DND-41 (cell line): ENCODE measurements at regions not wholly inside any gene's neighbourhood (a gene's known extent, or its start where the extent isn't known, plus 50 kb on each side); places are given as distances from the start of the nearest gene placed in this dataset.

Experiments
- ATAC-seq: fragments of 200-7000 bp; cut with Tn5 transposase; 3 replicates; pipeline ENCODE4 v1.9.1; 2021; ENCODE audit warnings: low read depth; ENCODE audit not compliant: insufficient read depth
- DNase-seq: peaks from one replicate; pipeline ENCODE4 v3.0.0-alpha.2; 2020
- H2AFZ ChIP-seq: 2 replicates; pipeline ENCODE4 v1.6.0; 2012; ENCODE audit warnings: low read depth, low read length
- H3K27ac ChIP-seq: 2 replicates; pipeline ENCODE4 v1.5.1; 2012; ENCODE audit warnings: low read length, inconsistent platforms
- H3K27me3 ChIP-seq: fragments of 200-600 bp; sonication (generic); 2 replicates; pipeline ENCODE4 v1.6.0; 2012; ENCODE audit warnings: low read length, mild to moderate bottlenecking, inconsistent platforms; ENCODE audit not compliant: insufficient read depth, poor library complexity
- H3K36me3 ChIP-seq: 2 replicates; pipeline ENCODE4 v1.5.1; 2012; ENCODE audit warnings: low read length, inconsistent platforms; ENCODE audit not compliant: insufficient read depth
- H3K4me1 ChIP-seq: 2 replicates; pipeline ENCODE4 v1.5.1; 2012; ENCODE audit warnings: mild to moderate bottlenecking, low read length; ENCODE audit not compliant: insufficient read depth
- H3K4me2 ChIP-seq: 2 replicates; pipeline ENCODE4 v1.6.0; 2012; ENCODE audit warnings: mild to moderate bottlenecking, moderate library complexity, low read length, inconsistent platforms; ENCODE audit not compliant: insufficient read depth
- H3K4me3 ChIP-seq, 2 experiments: fragments of 200-600 bp in 1 of 2; shearing (Covaris generic) in 1 of 2; 2 replicates each; pipeline ENCODE4 v1.5.1; 2012 to 2016; ENCODE audit warnings: inconsistent platforms in 2 of 2, low read length in 2 of 2, mild to moderate bottlenecking in 2 of 2, low read depth in 1 of 2, moderate library complexity in 1 of 2
- H3K79me2 ChIP-seq: 2 replicates; pipeline ENCODE4 v1.6.0; 2012; ENCODE audit warnings: low read length, inconsistent platforms; ENCODE audit not compliant: insufficient read depth
- H3K9ac ChIP-seq: 2 replicates; pipeline ENCODE4 v1.6.0; 2012; ENCODE audit warnings: low read depth, mild to moderate bottlenecking, inconsistent platforms, low read length, moderate library complexity
- H3K9me3 ChIP-seq: 2 replicates; pipeline ENCODE4 v1.5.1; 2012; ENCODE audit warnings: low read length, moderate library complexity, mild to moderate bottlenecking, inconsistent platforms; ENCODE audit not compliant: insufficient read depth, severe bottlenecking
- H4K20me1 ChIP-seq: 2 replicates; pipeline ENCODE4 v1.6.0; 2012; ENCODE audit warnings: low read length; ENCODE audit not compliant: insufficient read depth
- CTCF ChIP-seq: IDR thresholded peaks from 2 replicates; pipeline ENCODE4 v1.5.1; 2012; ENCODE audit warnings: borderline replicate concordance, low read length, moderate library complexity, mild to moderate bottlenecking; ENCODE audit not compliant: poor library complexity, severe bottlenecking; ENCODE audit errors: extremely low read depth
- EZH2 ChIP-seq: IDR thresholded peaks from 3 replicates; pipeline ENCODE4 v1.6.1; 2012; ENCODE audit warnings: borderline replicate concordance, low read depth, mild to moderate bottlenecking, moderate library complexity, low read length, inconsistent platforms; ENCODE audit not compliant: severe bottlenecking

DNA sequence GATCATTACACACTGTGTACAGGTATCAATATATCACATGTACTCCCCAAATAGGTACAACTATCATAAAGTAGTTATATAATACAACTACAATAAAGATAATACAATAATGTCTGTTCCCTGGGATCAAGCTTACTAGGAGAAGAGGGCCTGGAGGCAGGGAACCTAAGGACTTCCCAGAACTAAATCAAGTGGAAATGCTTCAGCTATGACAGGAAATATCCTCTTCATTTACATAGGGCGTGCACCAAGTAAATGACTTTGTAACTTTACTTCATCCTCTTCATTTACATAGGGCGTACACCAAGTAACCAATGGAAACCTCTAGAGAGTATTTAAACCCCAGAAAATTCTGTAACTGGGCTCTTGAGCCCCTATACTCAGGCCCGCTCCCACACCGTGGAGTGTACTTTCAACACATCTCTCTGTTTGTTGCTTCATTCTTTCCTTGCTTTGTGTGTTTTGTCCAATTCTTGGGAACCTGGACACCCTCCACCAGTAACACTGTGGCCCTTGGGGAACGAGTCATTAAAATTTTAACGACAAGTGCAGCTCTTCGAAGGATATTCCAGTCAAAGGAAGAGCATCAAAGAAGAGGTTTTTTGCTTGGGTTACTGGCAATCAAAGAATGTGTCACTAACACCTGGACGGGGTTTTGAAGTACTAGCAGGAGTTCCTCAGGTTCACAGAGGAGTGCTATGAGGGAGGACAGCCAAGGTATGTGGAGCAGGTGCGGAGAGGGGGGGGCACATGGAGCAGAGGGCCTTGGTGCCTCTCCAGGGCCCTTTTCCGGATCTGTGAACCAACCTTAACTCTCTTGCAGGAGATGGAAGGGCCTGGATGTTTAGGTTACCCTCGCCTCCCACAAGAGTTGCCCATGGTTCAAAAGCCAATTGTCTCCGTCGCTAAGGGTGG is 106.6 kb upstream of the DAP start:
- Histone ChIP-seq H3K9me3 (no peaks in the 10 kb centered on the region), H4K20me1 (no peaks in the 10 kb centered on the region), H3K27me3 (peaks cover 3% of the 10 kb centered on the region), H3K4me2 (no peak overlapping the region), H3K79me2 (no peaks in the 10 kb centered on the region), H3K27ac (no peak overlapping the region), H3K4me3 (no peak overlapping the region), H3K4me1 (no peaks in the 10 kb centered on the region), H2AFZ (no peak overlapping the region), H3K9ac (no peak overlapping the region), H3K36me3 (no peaks in the 10 kb centered on the region)
- no peak for ATAC-seq
- DNase-seq, result no peak
- TF ChIP-seq CTCF (no peak), EZH2 (no peak)

DNA sequence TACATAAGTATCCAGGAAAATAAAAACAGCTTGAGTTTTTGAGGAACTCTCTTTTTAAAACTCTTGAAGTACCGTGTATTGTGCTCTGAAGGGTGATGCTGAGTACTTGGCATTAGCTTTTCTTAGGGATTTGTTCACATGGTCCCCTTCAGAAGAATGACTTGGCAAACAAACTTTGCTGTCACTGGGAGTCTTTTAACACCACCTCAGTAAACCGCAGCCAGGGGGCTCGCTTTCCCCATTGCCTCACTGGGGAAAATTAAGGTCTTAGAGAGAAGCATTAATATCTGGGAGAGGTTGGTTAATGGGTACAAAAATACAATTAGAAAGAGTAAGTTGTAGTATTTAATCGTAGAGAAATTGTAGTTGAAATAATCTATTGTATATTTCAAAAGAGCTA is 105.9 kb upstream of the DAP start:
- Histone ChIP-seq H3K4me3 (no peak overlapping the region), H4K20me1 (no peaks in the 10 kb centered on the region), H3K27me3 (peaks cover 3% of the 10 kb centered on the region), H3K79me2 (no peaks in the 10 kb centered on the region), H3K9me3 (no peaks in the 10 kb centered on the region), H2AFZ (no peak overlapping the region), H3K4me2 (no peak overlapping the region), H3K36me3 (no peaks in the 10 kb centered on the region), H3K9ac (no peak overlapping the region), H3K4me1 (no peaks in the 10 kb centered on the region), H3K27ac (no peak overlapping the region)
- TF ChIP-seq EZH2 (no peak), CTCF (peak; percentile 9)
- ATAC-seq (no peak), DNase-seq (no peak)

GRCh38 chr5:10863763-10864383 is 102.8 kb upstream of the DAP start:
- Histone ChIP-seq H3K9ac (no peak overlapping the region), H3K36me3 (no peaks in the 10 kb centered on the region), H3K9me3 (no peaks in the 10 kb centered on the region), H4K20me1 (no peaks in the 10 kb centered on the region), H3K4me3 (no peak overlapping the region), H3K4me2 (no peak overlapping the region), H3K79me2 (no peaks in the 10 kb centered on the region), H2AFZ (no peak overlapping the region), H3K27me3 (peaks cover 6% of the 10 kb centered on the region), H3K4me1 (no peaks in the 10 kb centered on the region), H3K27ac (no peak overlapping the region)
- DNase-seq (peak; percentile 65), ATAC-seq (peak; percentile 93)
- TF ChIP-seq CTCF (peak; percentile 91), EZH2 (no peak)
